Renal cortex interstitium (tissue), 11 donors: ENCODE measurements at regions not wholly inside any gene's neighbourhood (a gene's known extent, or its start where the extent isn't known, plus 50 kb on each side); places are given as distances from the start of the nearest gene placed in this dataset.
"Not testable (repeated sequence)": the region's sequence is repeated elsewhere in the genome, so short reads cannot be mapped to it uniquely, and the experiment has no call there.

Experiments
- DNase-seq, 11 donors: peaks; one replicate each; pipeline ENCODE4 v3.0.0-alpha.2; 2013; ENCODE audit warnings: low read depth in 9 of 11, low spot score in 4 of 11; ENCODE audit errors: extremely low read depth in 1 of 11

DNA sequence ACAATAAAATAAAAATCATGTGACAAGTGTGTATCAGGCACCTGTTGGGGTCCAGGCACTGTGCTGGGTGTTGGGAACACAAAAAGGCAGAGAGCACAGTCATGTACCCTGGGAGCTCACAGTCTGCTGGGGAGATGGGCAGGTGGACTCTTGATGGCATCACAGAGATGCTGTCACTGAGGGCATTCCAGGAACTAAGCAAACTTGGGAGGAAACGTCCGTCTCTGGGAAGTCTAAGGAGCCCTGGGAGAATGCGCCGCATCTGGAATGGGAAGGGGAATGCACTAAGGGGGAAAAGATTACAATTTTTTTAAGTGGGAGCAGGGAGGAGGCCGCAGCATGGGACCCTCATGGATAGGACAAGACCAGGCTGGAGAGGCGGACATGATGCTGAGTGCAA, 80.9 kb upstream of the ZNF423 start:
- no peak for DNase-seq

DNA sequence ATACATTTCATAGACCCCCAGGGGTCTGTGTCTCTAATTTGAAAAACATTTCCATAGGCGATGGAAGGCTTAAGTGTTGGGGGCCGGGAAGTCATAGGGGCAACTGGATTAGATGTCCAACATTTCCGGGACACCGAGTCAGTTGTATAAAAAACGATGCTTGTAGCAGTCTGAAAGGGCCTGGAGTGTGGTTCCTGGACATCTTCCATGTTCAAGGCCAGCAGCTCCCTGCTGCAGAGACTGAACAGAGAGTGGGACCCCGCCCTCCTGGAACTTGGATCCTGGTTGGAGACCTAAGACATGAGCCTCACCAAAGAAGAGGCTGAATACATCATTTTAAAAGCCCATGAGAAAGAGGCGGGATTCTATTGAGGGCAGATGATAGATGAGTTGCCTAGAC, 82.0 kb upstream of the ZNF423 start:
- DNase-seq, result no peak

DNA sequence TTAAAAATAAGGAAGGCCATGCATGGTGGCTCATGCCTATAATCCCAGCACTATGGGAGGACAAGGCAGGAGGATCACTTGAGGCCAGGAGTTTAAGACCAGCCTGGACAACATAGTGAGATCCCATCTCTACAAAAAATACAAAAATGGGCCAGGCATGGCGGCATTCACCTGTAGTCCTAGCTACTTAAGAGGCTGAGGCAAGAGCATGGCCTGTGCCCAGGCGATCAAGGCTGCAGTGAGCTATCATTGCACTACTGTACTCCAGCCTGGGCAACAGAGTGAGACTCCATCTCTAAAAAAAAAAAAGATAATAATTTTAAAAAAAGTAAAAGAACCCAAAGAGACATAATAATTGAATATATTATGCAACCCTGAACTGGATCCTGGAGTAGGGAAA, 83.6 kb upstream of the ZNF423 start:
- no peak for DNase-seq

DNA sequence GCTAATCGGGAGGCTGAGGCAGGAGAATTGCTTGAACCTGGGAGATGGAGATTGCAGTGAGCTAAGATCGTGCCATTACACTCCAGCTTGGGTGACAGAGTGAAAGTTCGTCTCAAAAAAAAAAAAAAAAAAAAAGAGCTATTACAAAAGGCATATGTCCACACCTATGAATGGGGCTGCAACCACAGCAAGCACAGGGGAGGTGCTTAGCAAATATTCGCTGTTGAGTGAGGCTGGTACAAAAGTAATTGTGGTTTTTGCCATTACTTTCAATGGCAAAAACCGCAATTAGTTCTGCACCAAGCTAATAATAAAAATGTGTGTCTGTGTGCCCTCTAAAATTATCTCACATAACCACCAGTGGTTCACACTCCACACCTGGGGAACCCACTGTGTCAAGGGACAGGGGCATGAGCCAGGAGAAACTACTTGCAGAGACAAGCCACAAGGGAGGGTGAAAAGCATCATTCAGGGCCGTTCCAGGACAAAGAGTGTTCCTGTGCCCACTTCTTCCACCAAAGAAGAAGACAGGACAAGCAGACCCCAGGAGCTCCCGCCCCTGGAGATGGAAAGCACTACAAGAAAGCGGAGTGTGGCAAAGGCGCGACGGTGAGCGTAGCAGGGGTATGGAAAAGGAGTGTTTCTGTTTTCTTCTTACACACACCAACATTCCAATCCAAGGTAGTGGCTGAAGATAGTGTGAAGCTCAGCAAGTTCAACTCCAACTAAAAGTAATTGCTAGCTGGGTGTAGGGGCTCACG, 84.4 kb upstream of the CNEP1R1 start:
- DNase-seq, result no peak

GRCh38 chr16:49944221-49944620, 80.8 kb upstream of the CNEP1R1 start:
- no peak for DNase-seq

- DNase-seq, result no peak
These were observed 76.9 kb upstream of the CNEP1R1 start for GRCh38 chr16:49947907-49948678.

- DNase-seq, result no peak
These were observed 73.3 kb upstream of the CNEP1R1 start for GRCh38 chr16:49951574-49952195.

DNA sequence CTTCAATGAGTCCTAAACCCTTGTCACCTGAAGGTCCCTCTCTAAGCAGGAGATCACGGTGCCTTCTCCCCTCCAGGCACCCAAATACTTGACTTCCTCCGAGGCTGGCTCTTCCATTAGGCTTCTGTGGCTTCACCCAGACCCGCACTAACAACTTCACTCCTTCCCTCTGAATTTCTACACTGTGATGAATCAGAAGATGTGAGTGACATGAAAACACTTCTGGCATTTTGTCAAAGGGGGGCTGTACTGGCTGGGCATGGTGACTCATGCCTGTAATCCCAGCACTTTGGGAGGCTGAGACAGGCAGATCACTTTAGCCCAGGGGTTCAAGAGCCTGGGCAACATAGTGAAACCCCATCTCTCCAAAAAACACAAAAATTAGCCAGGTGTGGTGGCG, 72.6 kb upstream of the CNEP1R1 start:
- no peak for DNase-seq

- DNase-seq, result no peak
These were observed 71.9 kb upstream of the CNEP1R1 start for GRCh38 chr16:49953090-49953489.

- DNase-seq, result no peak
These were observed 69.2 kb upstream of the CNEP1R1 start for GRCh38 chr16:49955858-49956257.

- no peak for DNase-seq
These were observed 68.1 kb upstream of the CNEP1R1 start for GRCh38 chr16:49956915-49957314.

GRCh38 chr16:49958448-49958847, 66.6 kb upstream of the CNEP1R1 start:
- no peak for DNase-seq

GRCh38 chr16:49959552-49960277, 65.3 kb upstream of the CNEP1R1 start:
- DNase-seq, result no peak

GRCh38 chr16:49961089-49961488, 63.9 kb upstream of the CNEP1R1 start:
- no peak for DNase-seq

DNA sequence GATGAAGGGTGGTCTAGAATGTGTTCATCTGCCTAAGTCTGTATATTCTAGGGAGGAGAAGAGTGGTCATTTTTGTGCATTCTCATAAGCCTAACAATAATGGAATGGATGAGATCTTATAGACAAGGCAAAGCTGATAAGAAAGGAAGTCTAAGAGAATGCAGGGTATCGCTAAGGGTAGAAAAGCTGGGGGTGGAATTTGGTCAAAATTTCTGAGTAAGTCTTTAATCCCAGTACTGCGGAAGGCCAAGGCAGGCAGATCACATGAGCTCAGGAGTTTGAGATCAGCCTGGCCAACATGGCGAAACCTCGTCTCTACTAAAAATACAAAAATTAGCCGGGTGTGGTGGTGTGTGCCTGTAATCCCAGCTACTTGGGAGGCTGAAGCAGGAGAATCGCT, 62.5 kb upstream of the CNEP1R1 start:
- not testable (repeated sequence) for DNase-seq

DNA sequence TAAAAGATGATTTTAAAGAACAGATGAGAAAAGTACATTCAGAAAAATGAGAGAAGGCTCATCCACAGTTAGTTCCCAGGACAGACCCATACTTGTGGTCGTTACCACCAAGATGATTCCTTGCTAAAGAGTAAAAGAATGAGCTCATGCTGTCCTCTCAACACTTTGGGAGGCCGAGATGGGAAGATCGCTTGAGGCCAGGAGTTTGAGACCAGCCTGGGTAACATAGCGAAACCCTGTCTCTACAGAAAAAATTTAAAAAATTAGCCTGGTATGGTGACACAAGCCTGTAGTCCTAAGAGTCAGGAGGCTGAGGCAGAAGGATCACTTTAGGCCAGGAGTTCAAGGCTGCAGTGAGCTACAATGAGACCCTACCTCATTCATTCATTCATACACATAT, 60.7 kb upstream of the CNEP1R1 start:
- no peak for DNase-seq

- DNase-seq, result peak in 2 of 11 donors; percentile 26 to 36
These were observed 60.1 kb upstream of the CNEP1R1 start for GRCh38 chr16:49964973-49965372.

DNA sequence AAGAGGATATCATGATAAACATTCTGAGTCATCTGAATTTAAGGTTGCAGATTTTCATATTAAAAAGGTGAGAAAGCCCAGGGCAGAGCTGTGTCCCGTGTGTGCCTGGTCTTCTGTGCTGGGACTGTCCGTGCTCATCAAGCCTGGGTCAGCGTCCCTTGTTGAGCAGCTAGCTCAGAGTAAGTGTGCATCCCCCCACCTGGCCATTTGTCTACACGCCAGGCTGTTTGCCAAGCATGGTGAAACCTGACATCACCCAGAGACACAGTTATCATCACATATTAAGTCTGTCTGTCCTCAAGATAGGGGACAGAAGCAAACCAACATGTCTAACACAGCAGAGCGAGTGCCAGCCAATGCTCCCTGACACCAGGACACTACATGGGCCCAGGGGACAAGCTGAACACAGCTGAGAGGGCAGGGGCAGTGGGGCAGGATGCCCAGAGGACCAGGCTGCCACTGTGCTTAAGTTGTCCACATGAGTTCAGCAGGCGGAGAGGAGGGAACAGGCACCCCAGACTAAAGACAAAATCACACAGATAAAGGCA, 57.9 kb upstream of the CNEP1R1 start:
- no peak for DNase-seq
